H9 (cell line): ENCODE measurements at regions not wholly inside any gene's neighbourhood (a gene's known extent, or its start where the extent isn't known, plus 50 kb on each side); places are given as distances from the start of the nearest gene placed in this dataset.

Experiments
- DNase-seq: peaks from one replicate; pipeline ENCODE4 v3.0.0-alpha.2; 2017
- H2AFZ ChIP-seq: one replicate; pipeline ENCODE4 v1.6.1; 2013; ENCODE audit warnings: mild to moderate bottlenecking, low read length, control low read depth, moderate library complexity
- H2AK5ac ChIP-seq: 2 replicates; pipeline ENCODE4 v1.6.1; 2013; ENCODE audit warnings: low read length, control low read depth, mixed read lengths; ENCODE audit not compliant: insufficient read length
- H2BK120ac ChIP-seq: one replicate; pipeline ENCODE4 v1.6.1; 2013; ENCODE audit warnings: low read depth, mild to moderate bottlenecking, low read length, control low read depth, inconsistent platforms; ENCODE audit not compliant: poor library complexity, severe bottlenecking
- H2BK12ac ChIP-seq: 2 replicates; pipeline ENCODE4 v1.6.1; 2013; ENCODE audit warnings: low read length, control low read depth, mixed read lengths, low read depth; ENCODE audit not compliant: insufficient read length
- H2BK15ac ChIP-seq: 2 replicates; pipeline ENCODE4 v1.6.1; 2013; ENCODE audit warnings: low read depth, low read length, control low read depth
- H2BK20ac ChIP-seq: one replicate; pipeline ENCODE4 v1.6.1; 2013; ENCODE audit warnings: low read depth, mild to moderate bottlenecking, low read length, control low read depth, inconsistent platforms; ENCODE audit not compliant: poor library complexity, severe bottlenecking
- H2BK5ac ChIP-seq: 2 replicates; pipeline ENCODE4 v1.6.1; 2013; ENCODE audit warnings: low read length, control low read depth, mixed read lengths; ENCODE audit not compliant: insufficient read length
- H3K14ac ChIP-seq: 2 replicates; pipeline ENCODE4 v1.6.1; 2013; ENCODE audit warnings: low read length, control low read depth; ENCODE audit not compliant: insufficient read depth
- H3K18ac ChIP-seq: 2 replicates; pipeline ENCODE4 v1.6.1; 2013; ENCODE audit warnings: low read depth, mild to moderate bottlenecking, mixed read lengths, low read length, control low read depth; ENCODE audit not compliant: insufficient read length
- H3K23ac ChIP-seq: 2 replicates; pipeline ENCODE4 v1.6.1; 2013; ENCODE audit warnings: low read length, control low read depth, mixed read lengths, low read depth; ENCODE audit not compliant: insufficient read length
- H3K23me2 ChIP-seq: 2 replicates; pipeline ENCODE4 v1.6.1; 2013; ENCODE audit warnings: low read depth, mild to moderate bottlenecking, mixed read lengths, low read length, control low read depth; ENCODE audit not compliant: insufficient read length, poor library complexity, severe bottlenecking
- H3K27ac ChIP-seq: 2 replicates; pipeline ENCODE4 v1.5.1; 2013; ENCODE audit warnings: low read length, control low read depth, mixed read lengths, low read depth; ENCODE audit not compliant: insufficient read length
- H3K27me3 ChIP-seq: 2 replicates; pipeline ENCODE4 v1.6.1; 2013; ENCODE audit warnings: low read length, control low read depth, inconsistent platforms; ENCODE audit not compliant: insufficient read depth
- H3K4ac ChIP-seq: 2 replicates; pipeline ENCODE4 v1.6.1; 2013; ENCODE audit warnings: low read depth, mild to moderate bottlenecking, control low read depth, inconsistent platforms, low read length, moderate library complexity
- H3K4me1 ChIP-seq: 2 replicates; pipeline ENCODE4 v1.6.1; 2013; ENCODE audit warnings: low read length, control low read depth, inconsistent platforms; ENCODE audit not compliant: insufficient read depth
- H3K4me2 ChIP-seq: 2 replicates; pipeline ENCODE4 v1.6.1; 2013; ENCODE audit warnings: low read length, control low read depth, mixed read lengths; ENCODE audit not compliant: insufficient read length, insufficient read depth
- H3K56ac ChIP-seq: 2 replicates; pipeline ENCODE4 v1.6.1; 2013; ENCODE audit warnings: low read depth, mild to moderate bottlenecking, mixed read lengths, low read length, control low read depth; ENCODE audit not compliant: insufficient read length
- H3K79me1 ChIP-seq: 2 replicates; pipeline ENCODE4 v1.6.1; 2013; ENCODE audit warnings: low read depth, mild to moderate bottlenecking, moderate library complexity, low read length, control low read depth, inconsistent platforms; ENCODE audit not compliant: insufficient read depth, poor library complexity, severe bottlenecking
- H3K79me2 ChIP-seq: 2 replicates; pipeline ENCODE4 v1.6.1; 2013; ENCODE audit warnings: low read length, control low read depth, inconsistent platforms; ENCODE audit not compliant: insufficient read depth
- H3K9ac ChIP-seq: 2 replicates; pipeline ENCODE4 v1.6.1; 2013; ENCODE audit warnings: low read length, control low read depth, mixed read lengths; ENCODE audit not compliant: insufficient read length; ENCODE audit errors: extremely low read depth
- H3K9me3 ChIP-seq: one replicate; pipeline ENCODE4 v1.6.1; 2013; ENCODE audit warnings: low read depth, low read length, inconsistent platforms; ENCODE audit not compliant: control insufficient read depth
- H3T11ph ChIP-seq: one replicate; pipeline ENCODE4 v1.6.1; 2013; ENCODE audit warnings: mild to moderate bottlenecking, low read length, control low read depth, inconsistent platforms
- H4K20me1 ChIP-seq: one replicate; pipeline ENCODE4 v1.6.1; 2013; ENCODE audit not compliant: control insufficient read depth, insufficient read length, insufficient read depth
- H4K5ac ChIP-seq: 2 replicates; pipeline ENCODE4 v1.6.1; 2013; ENCODE audit warnings: low read depth, mild to moderate bottlenecking, mixed read lengths, low read length, control low read depth; ENCODE audit not compliant: insufficient read length
- H4K8ac ChIP-seq: replicated peaks from 2 replicates; pipeline ENCODE4 v1.6.1; 2013; ENCODE audit warnings: low read length, control low read depth, mixed read lengths, low read depth; ENCODE audit not compliant: insufficient read length
- H4K91ac ChIP-seq: 2 replicates; pipeline ENCODE4 v1.6.1; 2013; ENCODE audit warnings: low read depth, mild to moderate bottlenecking, moderate library complexity, mixed read lengths, low read length, control low read depth; ENCODE audit not compliant: insufficient read length
- H3K27ac Mint-ChIP-seq, 3 experiments: 2 replicates in 2 of 3; 3 replicates in 1 of 3; pipeline ENCODE4 v1.8.0; 2020 to 2021; ENCODE audit warnings: mixed read lengths in 3 of 3, mild to moderate bottlenecking in 1 of 3, moderate library complexity in 1 of 3
- H3K27me3 Mint-ChIP-seq: 2 replicates; pipeline ENCODE4 v1.8.0; 2021; ENCODE audit warnings: low read depth, mild to moderate bottlenecking, moderate library complexity, mixed read lengths
- H3K36me3 Mint-ChIP-seq, 3 experiments: 2 replicates in 2 of 3; 3 replicates in 1 of 3; pipeline ENCODE4 v1.8.0; 2020 to 2021; ENCODE audit warnings: low read depth in 3 of 3, mixed read lengths in 3 of 3; ENCODE audit not compliant: insufficient read depth in 1 of 3
- H3K4me1 Mint-ChIP-seq, 2 experiments: 2 replicates each; pipeline ENCODE4 v1.8.0; 2020; ENCODE audit warnings: mixed read lengths in 2 of 2
- H3K4me3 Mint-ChIP-seq, 2 experiments: 2 replicates in 1 of 2; 3 replicates in 1 of 2; pipeline ENCODE4 v1.8.0; 2020 to 2021; ENCODE audit warnings: mild to moderate bottlenecking in 2 of 2, mixed read lengths in 2 of 2, moderate library complexity in 1 of 2
- H3K9me3 Mint-ChIP-seq, 2 experiments: 2 replicates in 1 of 2; 3 replicates in 1 of 2; pipeline ENCODE4 v1.8.0; 2020; ENCODE audit warnings: mild to moderate bottlenecking in 2 of 2, mixed read lengths in 2 of 2, moderate library complexity in 1 of 2
- WGBS: extraction: QIAGEN DNeasy Blood & Tissue Kit; methylation state at CpG from one replicate; pipeline ENCODE4 v1.1.7; 2013; ENCODE audit warnings: missing lambda C conversion rate, low lambda C conversion rate, mixed read lengths; ENCODE audit not compliant: insufficient read length; ENCODE audit errors: extremely low coverage; 5-methylcytosine and 5-hydroxymethylcytosine counted together
- TF ChIP-seq, protein P1 (sequence below): fragments of 200-600 bp; sonication (generic); conservative IDR thresholded peaks from 3 replicates; pipeline ENCODE4 v1.8.0; 2021; ENCODE audit warnings: antibody characterized with exemption, mild to moderate bottlenecking

- H2BK120ac ChIP-seq, result no peak overlapping the region
- H2BK5ac ChIP-seq, result no peak overlapping the region
- no peaks in the 10 kb centered on the region for H3K23me2 ChIP-seq
- H3K14ac ChIP-seq, result no peak overlapping the region
- H2AK5ac ChIP-seq, result no peak overlapping the region
- H3K4me1 ChIP-seq, result no peaks in the 10 kb centered on the region
- no peak overlapping the region for H3K4ac ChIP-seq
- no peak overlapping the region for H3K56ac ChIP-seq
- WGBS, result no CpG with 5 or more reads among the region's 13 CpGs
- H3K18ac ChIP-seq, result no peak overlapping the region
- TF ChIP-seq, protein P1, sequence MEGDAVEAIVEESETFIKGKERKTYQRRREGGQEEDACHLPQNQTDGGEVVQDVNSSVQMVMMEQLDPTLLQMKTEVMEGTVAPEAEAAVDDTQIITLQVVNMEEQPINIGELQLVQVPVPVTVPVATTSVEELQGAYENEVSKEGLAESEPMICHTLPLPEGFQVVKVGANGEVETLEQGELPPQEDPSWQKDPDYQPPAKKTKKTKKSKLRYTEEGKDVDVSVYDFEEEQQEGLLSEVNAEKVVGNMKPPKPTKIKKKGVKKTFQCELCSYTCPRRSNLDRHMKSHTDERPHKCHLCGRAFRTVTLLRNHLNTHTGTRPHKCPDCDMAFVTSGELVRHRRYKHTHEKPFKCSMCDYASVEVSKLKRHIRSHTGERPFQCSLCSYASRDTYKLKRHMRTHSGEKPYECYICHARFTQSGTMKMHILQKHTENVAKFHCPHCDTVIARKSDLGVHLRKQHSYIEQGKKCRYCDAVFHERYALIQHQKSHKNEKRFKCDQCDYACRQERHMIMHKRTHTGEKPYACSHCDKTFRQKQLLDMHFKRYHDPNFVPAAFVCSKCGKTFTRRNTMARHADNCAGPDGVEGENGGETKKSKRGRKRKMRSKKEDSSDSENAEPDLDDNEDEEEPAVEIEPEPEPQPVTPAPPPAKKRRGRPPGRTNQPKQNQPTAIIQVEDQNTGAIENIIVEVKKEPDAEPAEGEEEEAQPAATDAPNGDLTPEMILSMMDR, result no peak
- H2BK12ac ChIP-seq, result no peak overlapping the region
- H3K9ac ChIP-seq, result no peak overlapping the region
- H3K27me3 ChIP-seq, result no peaks in the 10 kb centered on the region
- no peak for DNase-seq
- no peak overlapping the region for H4K5ac ChIP-seq
- Mint-ChIP-seq H3K4me3 (no peak overlapping the region), H3K27ac (no peak overlapping the region), H3K9me3 (peaks cover 4 to 7% of the 10 kb centered on the region in 2 experiments; a peak in 3 of 5 replicates), H3K4me1 (peaks cover 6 to 7% of the 10 kb centered on the region in 2 experiments; a peak in 3 of 4 replicates), H3K36me3 (peaks cover 0 to 12% (median 8%) of the 10 kb centered on the region in 3 experiments; a peak in 4 of 7 replicates), H3K27me3 (peaks cover 6% of the 10 kb centered on the region)
- no peaks in the 10 kb centered on the region for H3K79me2 ChIP-seq
- no peak overlapping the region for H2AFZ ChIP-seq
- no peaks in the 10 kb centered on the region for H3K79me1 ChIP-seq
- no peak overlapping the region for H4K8ac ChIP-seq
- H2BK15ac ChIP-seq, result no peak overlapping the region
- H4K91ac ChIP-seq, result no peak overlapping the region
- H3K23ac ChIP-seq, result no peak overlapping the region
- no peak overlapping the region for H3K27ac ChIP-seq
- H2BK20ac ChIP-seq, result no peak overlapping the region
- no peak overlapping the region for H3K4me2 ChIP-seq
- H3K9me3 ChIP-seq, result no peaks in the 10 kb centered on the region
- no peaks in the 10 kb centered on the region for H4K20me1 ChIP-seq
- no peak overlapping the region for H3T11ph ChIP-seq
Observed at GRCh38 chr16:65782611-65783600, 583.6 kb upstream of the CDH5 start.
